ENCODE measurements at regions not wholly inside any gene's neighbourhood (a gene's known extent, or its start where the extent isn't known, plus 50 kb on each side); places are given as distances from the start of the nearest gene placed in this dataset.

- Histone ChIP-seq H3K4me3 (ENCODE audit: low read length) (no peak overlapping the region), H3K36me3 (replicated peaks; ENCODE audit: low read depth, low read length) (no peaks in the 10 kb centered on the region), H3K79me2 (ENCODE audit: low read length) (no peaks in the 10 kb centered on the region), H3K4me1 (ENCODE audit: low read length) (no peaks in the 10 kb centered on the region), H3K9ac (ENCODE audit: low read length) (no peak overlapping the region), H3K4me2 (ENCODE audit: low read length) (no peak overlapping the region), H4K20me1 (ENCODE audit: insufficient read depth, low read length) (no peaks in the 10 kb centered on the region), H3K27ac (ENCODE audit: low read length) (no peak overlapping the region), H3K27me3 (ENCODE audit: low read depth, low read length) (no peaks in the 10 kb centered on the region), H3K9me3 (ENCODE audit: insufficient read depth, low read length) (no peaks in the 10 kb centered on the region), H2AFZ (ENCODE audit: low read depth, low read length) (no peak overlapping the region)
- no peak for TF ChIP-seq EZH2phosphoT487 (IDR thresholded peaks at IDR 0.05; ENCODE audit: low read depth)
- TF ChIP-seq, protein P1, sequence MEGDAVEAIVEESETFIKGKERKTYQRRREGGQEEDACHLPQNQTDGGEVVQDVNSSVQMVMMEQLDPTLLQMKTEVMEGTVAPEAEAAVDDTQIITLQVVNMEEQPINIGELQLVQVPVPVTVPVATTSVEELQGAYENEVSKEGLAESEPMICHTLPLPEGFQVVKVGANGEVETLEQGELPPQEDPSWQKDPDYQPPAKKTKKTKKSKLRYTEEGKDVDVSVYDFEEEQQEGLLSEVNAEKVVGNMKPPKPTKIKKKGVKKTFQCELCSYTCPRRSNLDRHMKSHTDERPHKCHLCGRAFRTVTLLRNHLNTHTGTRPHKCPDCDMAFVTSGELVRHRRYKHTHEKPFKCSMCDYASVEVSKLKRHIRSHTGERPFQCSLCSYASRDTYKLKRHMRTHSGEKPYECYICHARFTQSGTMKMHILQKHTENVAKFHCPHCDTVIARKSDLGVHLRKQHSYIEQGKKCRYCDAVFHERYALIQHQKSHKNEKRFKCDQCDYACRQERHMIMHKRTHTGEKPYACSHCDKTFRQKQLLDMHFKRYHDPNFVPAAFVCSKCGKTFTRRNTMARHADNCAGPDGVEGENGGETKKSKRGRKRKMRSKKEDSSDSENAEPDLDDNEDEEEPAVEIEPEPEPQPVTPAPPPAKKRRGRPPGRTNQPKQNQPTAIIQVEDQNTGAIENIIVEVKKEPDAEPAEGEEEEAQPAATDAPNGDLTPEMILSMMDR (IDR thresholded peaks at IDR 0.05; ENCODE audit: low read depth, low read length): no peak
Measured at GRCh38 chr3:76083992-76084391, 298.6 kb upstream of the ZNF717 start.

GRCh38 chr3:76096036-76096435 is 310.7 kb upstream of the ZNF717 start:
- no peak overlapping the region for H2AFZ ChIP-seq (ENCODE audit: low read depth, low read length)
- H3K9me3 ChIP-seq (ENCODE audit: insufficient read depth, low read length): no peaks in the 10 kb centered on the region
- H3K36me3 ChIP-seq (replicated peaks; ENCODE audit: low read depth, low read length): no peaks in the 10 kb centered on the region
- no peak overlapping the region for H3K27ac ChIP-seq (ENCODE audit: low read length)
- no peak overlapping the region for H3K4me2 ChIP-seq (ENCODE audit: low read length)
- TF ChIP-seq, protein P1 (IDR thresholded peaks at IDR 0.05; ENCODE audit: low read depth, low read length): no peak
- no peak for TF ChIP-seq EZH2phosphoT487 (IDR thresholded peaks at IDR 0.05; ENCODE audit: low read depth)
- H3K79me2 ChIP-seq (ENCODE audit: low read length): no peaks in the 10 kb centered on the region
- no peaks in the 10 kb centered on the region for H3K27me3 ChIP-seq (ENCODE audit: low read depth, low read length)
- H4K20me1 ChIP-seq (ENCODE audit: insufficient read depth, low read length): no peaks in the 10 kb centered on the region
- no peak overlapping the region for H3K4me3 ChIP-seq (ENCODE audit: low read length)
- H3K9ac ChIP-seq (ENCODE audit: low read length): no peak overlapping the region
- no peaks in the 10 kb centered on the region for H3K4me1 ChIP-seq (ENCODE audit: low read length)

- Histone ChIP-seq H3K4me3 (ENCODE audit: low read length) (no peak overlapping the region), H3K4me1 (ENCODE audit: low read length) (no peaks in the 10 kb centered on the region), H3K79me2 (ENCODE audit: low read length) (no peaks in the 10 kb centered on the region), H3K36me3 (replicated peaks; ENCODE audit: low read depth, low read length) (no peaks in the 10 kb centered on the region), H2AFZ (ENCODE audit: low read depth, low read length) (no peak overlapping the region), H3K27ac (ENCODE audit: low read length) (no peak overlapping the region), H3K4me2 (ENCODE audit: low read length) (no peak overlapping the region), H3K9ac (ENCODE audit: low read length) (no peak overlapping the region), H3K9me3 (ENCODE audit: insufficient read depth, low read length) (no peaks in the 10 kb centered on the region), H3K27me3 (ENCODE audit: low read depth, low read length) (no peaks in the 10 kb centered on the region), H4K20me1 (ENCODE audit: insufficient read depth, low read length) (no peaks in the 10 kb centered on the region)
- TF ChIP-seq, protein P1 (IDR thresholded peaks at IDR 0.05; ENCODE audit: low read depth, low read length): no peak
- no peak for TF ChIP-seq EZH2phosphoT487 (IDR thresholded peaks at IDR 0.05; ENCODE audit: low read depth)
Measured at GRCh38 chr3:76096836-76097588, 311.7 kb upstream of the ZNF717 start.

- no peaks in the 10 kb centered on the region for H3K36me3 ChIP-seq (replicated peaks; ENCODE audit: low read depth, low read length)
- H3K4me3 ChIP-seq (ENCODE audit: low read length): no peak overlapping the region
- no peaks in the 10 kb centered on the region for H4K20me1 ChIP-seq (ENCODE audit: insufficient read depth, low read length)
- H2AFZ ChIP-seq (ENCODE audit: low read depth, low read length): no peak overlapping the region
- no peak overlapping the region for H3K9ac ChIP-seq (ENCODE audit: low read length)
- no peaks in the 10 kb centered on the region for H3K27me3 ChIP-seq (ENCODE audit: low read depth, low read length)
- no peak overlapping the region for H3K27ac ChIP-seq (ENCODE audit: low read length)
- no peaks in the 10 kb centered on the region for H3K79me2 ChIP-seq (ENCODE audit: low read length)
- no peak overlapping the region for H3K4me2 ChIP-seq (ENCODE audit: low read length)
- H3K4me1 ChIP-seq (ENCODE audit: low read length): no peaks in the 10 kb centered on the region
- TF ChIP-seq, protein P1 (IDR thresholded peaks at IDR 0.05; ENCODE audit: low read depth, low read length): no peak
- no peak for TF ChIP-seq EZH2phosphoT487 (IDR thresholded peaks at IDR 0.05; ENCODE audit: low read depth)
- H3K9me3 ChIP-seq (ENCODE audit: insufficient read depth, low read length): no peaks in the 10 kb centered on the region
Measured at GRCh38 chr3:76097589-76097969, 312.2 kb upstream of the ZNF717 start.

All from OCI-LY3 (cell line).